Adrenal gland (tissue), 5 donors: ENCODE measurements at regions not wholly inside any gene's neighbourhood (a gene's known extent, or its start where the extent isn't known, plus 50 kb on each side); places are given as distances from the start of the nearest gene placed in this dataset.

Experiments
- POLR2A ChIP-seq, 2 donors: fragments of 450-650 bp; IDR thresholded peaks; one replicate each; pipeline ENCODE4 v1.6.1; 2017; ENCODE audit warnings: antibody characterized with exemption in 2 of 2, mild to moderate bottlenecking in 2 of 2, moderate library complexity in 1 of 2
- TF ChIP-seq, protein P1 (sequence below), 6 experiments: fragments of 450-650 bp in 4 of 6; fragments of 200-600 bp in 2 of 6; sonication (generic) in 1 of 6; IDR thresholded peaks; 1 replicate in 5 of 6; 2 replicates in 1 of 6; pipeline versions ENCODE4 v1.5.1 to v1.8.0; 2016 to 2021; ENCODE audit warnings: antibody characterized with exemption in 6 of 6, mild to moderate bottlenecking in 2 of 6, moderate library complexity in 1 of 6
- donor health status: DM: no; HTN: no; CAD: no.

DNA sequence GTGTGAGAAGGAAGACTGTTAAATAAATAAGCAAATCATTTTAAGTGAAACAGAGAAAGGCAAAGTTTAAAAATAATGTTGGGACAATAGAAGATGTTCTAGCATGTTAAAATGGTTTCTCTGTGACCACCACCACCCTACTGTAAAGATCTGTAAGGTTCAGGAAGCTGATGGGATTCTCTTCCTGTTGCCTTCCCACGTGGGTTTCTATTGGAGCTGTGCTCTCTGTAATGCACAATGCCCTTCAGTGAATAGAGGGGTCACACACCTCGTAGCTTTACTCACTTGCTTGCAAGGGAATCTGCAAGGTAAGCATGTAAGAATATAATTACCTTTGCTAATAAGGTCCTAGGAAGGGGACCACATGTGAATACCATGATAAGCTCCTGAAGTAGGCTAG is 170.5 kb downstream of the CASP12 start:
- TF ChIP-seq, protein P1, sequence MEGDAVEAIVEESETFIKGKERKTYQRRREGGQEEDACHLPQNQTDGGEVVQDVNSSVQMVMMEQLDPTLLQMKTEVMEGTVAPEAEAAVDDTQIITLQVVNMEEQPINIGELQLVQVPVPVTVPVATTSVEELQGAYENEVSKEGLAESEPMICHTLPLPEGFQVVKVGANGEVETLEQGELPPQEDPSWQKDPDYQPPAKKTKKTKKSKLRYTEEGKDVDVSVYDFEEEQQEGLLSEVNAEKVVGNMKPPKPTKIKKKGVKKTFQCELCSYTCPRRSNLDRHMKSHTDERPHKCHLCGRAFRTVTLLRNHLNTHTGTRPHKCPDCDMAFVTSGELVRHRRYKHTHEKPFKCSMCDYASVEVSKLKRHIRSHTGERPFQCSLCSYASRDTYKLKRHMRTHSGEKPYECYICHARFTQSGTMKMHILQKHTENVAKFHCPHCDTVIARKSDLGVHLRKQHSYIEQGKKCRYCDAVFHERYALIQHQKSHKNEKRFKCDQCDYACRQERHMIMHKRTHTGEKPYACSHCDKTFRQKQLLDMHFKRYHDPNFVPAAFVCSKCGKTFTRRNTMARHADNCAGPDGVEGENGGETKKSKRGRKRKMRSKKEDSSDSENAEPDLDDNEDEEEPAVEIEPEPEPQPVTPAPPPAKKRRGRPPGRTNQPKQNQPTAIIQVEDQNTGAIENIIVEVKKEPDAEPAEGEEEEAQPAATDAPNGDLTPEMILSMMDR (IDR thresholded peaks at IDR 0.05): no peak
- no peak for TF ChIP-seq POLR2A (IDR thresholded peaks at IDR 0.05)
